ENCODE measurements at regions not wholly inside any gene's neighbourhood (a gene's known extent, or its start where the extent isn't known, plus 50 kb on each side); places are given as distances from the start of the nearest gene placed in this dataset.

- DNase-seq: no peak
Observed at GRCh38 chr2:120428748-120429147, 82.8 kb downstream of the INHBB start.

- no peak for DNase-seq
Observed at GRCh38 chr2:120429586-120430500, 83.9 kb downstream of the INHBB start.

- DNase-seq: no peak
Observed at GRCh38 chr2:120430501-120430830, 84.5 kb downstream of the INHBB start.

DNA sequence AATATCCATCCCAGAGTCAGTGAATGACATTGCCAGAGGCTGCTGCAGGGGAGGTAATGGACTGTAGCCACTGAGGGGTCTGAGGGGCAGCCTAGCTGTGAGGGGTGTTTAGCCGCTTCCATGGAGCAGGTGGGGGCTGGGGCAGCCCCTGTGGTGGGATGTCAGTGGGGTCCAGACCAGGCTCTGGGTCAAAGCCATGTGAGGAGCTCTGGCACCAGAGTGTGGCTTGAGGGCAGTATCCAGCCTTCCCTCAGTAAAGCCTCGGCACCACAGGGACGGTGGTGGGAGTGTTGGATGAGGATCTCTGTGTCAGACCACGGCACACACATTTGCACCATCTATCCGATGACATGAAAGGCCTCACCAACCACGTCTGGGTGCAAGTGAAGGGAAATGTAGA lies 85.0 kb downstream of the INHBB start:
- no peak for DNase-seq

- DNase-seq: no peak
Observed at GRCh38 chr2:120431386-120432292, 85.7 kb downstream of the INHBB start.

GRCh38 chr2:120432293-120432975 lies 86.5 kb downstream of the INHBB start:
- no peak for DNase-seq

- DNase-seq: no peak
Observed at GRCh38 chr2:120432976-120433815, 87.3 kb downstream of the INHBB start.

DNA sequence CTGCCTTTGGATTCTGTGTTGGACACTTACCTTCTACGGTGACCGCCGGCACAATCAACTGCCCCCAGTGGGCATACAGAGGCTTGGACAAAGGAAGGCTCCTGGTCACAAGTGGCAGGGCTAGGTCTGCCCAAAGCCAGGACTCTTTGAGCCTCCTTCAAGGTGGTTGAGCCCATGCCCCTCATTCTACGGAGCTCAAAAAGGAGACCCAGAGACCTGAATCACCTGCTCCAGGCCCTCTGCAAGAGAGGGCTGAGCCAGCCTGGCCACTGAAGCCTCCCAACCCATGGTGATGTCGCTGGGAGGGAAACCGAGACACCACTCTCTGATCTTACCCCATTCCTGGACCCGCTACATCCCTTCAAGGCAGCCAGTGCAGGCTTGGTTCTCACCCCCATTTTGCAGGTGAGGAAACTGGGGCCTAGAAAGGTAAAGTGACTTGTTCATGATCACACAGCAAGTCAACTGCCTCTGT lies 87.9 kb downstream of the INHBB start:
- no peak for DNase-seq

DNA sequence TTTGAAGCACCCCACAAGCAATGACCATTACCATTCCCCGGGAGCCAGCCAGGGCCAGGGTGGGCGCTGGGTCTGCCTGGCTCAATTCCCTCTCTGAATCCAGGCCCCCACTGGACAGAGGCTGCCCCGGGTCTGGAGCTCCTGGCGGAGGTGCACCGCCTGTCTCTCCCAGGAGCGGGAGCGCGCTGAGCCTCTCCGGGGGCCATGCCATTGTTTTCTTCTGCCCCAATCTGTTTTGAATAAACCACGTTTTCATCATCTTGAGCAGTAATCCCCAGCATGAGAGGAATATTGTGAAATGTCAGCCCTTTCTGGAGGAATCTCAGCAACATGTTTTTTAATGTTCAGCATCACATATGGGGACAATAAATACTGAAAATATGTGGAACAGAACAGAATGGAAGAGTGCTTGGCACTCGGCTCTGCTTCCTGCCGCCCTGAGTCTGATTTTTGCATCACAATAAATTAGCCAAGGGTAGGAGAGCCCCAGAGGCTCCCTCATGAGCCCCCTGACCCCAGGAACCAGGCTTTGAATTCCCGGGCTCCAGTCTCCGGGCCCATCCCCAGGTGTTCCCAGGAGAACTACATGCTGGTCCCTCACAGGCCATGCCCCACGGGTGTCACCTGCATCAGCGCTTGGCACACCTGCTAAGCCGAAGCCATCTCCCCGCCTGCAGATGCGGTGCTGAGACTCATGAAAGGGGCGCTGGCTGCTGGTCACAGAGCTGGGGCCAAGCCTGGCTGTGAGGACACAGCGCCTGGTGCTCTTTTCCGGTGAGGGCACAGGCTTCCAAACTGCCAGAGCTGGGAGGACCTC lies 88.8 kb downstream of the INHBB start:
- DNase-seq: no peak

DNA sequence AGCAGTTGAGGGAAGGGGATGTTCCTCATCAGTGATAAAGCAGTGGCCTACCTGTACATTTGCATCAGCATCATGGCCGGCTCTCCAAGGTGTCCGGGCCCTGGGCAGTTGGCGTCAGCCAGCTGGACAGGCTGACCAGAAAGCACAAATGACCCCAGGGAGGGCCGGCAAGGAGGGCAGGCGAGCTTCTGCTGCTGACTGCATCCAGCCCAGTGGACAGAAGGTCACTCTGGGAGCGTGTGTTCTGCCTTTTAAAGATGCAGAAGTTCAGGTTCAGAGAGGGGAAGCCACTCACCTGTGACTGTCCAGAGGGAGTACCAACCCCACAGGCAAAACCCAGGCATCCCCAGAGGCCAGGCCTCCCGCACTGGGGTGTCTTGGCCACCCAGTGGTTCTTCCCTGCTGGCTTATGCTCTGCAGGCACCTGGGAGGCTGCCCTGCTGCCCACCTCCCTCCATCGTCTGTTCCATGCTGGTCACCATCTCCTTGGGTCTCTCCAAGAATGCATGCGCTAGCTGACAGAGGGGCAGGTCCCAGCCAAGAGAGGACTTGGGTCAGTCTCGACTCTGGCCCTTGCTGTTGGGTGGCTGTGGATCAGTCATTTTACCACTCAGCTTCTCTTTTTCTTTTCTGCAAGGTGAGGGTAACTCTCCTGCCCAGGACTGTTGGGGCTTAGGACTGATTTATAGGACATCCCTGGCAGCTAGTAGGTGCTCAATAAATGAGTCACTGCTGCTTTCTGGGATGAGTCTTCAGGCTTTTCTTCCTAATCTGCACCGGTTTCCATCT lies 89.9 kb downstream of the INHBB start:
- no peak for DNase-seq

DNA sequence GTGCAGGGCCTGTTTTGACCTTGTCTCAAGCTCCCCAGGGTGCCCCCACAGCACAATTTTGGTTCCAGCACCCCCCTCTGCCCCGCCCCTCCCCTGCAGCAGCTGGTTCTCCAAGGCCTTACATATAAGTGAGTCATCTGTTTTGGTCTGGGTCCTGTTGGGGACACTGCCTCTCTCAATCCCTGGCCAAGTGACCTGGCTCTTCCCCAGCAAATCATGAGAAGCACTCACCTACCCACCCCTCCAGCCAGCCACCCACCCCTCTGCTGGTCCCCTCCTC lies 90.5 kb downstream of the INHBB start:
- no peak for DNase-seq

DNA sequence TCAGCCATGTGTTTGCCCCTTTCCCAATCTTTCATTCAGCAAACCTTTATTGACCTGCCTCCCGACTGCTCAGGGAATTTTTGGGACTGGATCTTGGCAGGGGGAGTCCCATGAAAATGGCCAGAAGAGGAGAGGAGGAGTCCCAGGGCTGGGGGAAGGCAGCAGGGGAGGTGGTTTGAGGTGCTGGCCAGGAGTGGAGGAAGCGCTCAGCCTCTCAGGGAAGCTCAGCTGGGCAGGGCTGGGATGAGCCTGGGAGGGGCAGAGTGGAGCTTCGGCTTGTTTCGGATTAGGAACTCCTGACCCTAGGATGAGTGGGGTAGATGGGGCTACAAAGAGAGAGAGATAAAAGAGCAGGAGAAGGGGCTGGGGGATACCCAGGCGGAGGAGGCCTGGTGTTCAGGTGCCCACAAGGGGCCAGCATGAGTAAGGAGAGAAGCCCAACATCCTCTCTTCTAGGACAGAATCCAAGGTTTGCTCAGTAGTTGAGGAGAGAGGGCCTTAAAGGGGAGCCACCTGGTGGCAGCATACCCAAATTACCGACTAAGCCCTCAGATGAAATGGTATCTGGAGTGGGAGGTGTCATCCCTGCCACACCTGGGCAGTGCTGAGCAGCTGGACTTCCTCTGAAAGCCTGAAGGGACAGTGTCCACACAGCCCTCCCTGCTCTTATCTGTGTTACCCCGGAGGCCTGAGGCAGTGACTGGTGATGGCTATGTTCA lies 91.1 kb downstream of the INHBB start:
- DNase-seq: no peak

DNA sequence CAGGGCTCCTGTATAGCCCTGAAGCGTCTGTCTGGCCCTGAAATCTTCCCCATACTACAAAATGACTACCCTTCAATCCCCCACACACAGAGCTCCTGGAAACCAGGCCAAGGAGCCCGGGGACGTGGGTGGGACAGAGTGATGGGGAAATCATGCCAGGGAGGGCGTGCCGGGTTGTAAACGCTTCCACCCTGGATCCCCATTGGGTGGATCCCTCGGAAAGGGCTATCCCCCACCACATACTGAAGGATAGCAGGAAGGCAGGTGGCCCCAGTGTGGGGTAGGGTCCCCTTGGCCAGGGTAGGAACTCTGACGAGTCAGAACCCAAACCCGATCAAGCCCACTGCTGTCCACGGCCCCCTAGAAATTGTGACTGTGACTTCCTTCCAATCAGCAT lies 91.7 kb downstream of the INHBB start:
- no peak for DNase-seq

DNA sequence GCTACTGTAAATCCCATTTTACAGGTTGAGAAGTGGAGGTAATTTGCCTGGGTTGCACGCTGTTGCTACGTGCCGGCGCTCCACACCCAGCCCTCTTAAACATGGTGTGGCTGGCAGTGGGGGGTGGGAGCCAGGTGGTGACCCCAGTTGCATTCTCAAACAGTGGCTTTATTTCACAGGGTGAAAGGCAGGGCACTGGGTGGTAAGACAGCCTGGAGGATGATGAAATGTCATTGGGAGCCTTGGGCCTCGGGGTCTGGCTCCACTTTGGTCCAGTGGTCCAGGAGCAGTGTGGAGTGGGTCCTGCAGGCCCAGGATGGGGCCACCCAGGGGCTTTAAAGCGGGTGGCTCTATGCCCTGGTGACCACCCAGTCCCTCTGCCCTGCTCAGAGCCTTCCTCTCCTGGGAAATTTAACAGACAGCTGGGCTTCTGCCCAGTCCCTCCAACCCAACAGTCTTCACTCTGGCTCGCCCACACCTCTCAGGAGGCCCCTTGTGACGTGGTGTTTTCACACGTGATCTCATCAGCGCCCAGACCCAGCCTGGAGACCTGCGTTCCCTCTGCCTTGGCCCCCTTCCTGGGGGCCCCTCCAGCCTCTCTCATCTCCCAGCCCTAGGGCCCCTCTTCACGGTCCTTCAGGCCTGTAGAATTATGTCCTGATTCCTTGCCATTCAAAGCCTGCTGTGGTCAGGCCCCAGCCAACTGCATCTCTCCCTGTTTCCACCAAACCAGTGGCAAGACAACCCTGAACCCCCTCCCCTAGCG lies 92.5 kb downstream of the INHBB start:
- no peak for DNase-seq

DNA sequence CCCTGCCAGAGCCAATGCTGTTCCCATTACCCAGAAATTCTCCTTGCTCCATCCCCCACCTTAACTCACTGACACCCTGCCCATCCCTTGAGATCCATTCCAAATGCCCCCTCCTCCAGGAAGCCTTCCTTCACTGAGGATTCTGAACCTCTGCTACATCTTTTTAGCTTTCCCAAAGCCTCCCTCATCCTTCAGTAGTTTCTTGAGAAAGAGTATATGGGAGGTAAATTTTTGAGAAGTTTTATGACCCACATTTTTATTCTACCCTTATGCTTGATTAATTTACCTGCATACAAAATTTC lies 93.1 kb downstream of the INHBB start:
- no peak for DNase-seq

DNA sequence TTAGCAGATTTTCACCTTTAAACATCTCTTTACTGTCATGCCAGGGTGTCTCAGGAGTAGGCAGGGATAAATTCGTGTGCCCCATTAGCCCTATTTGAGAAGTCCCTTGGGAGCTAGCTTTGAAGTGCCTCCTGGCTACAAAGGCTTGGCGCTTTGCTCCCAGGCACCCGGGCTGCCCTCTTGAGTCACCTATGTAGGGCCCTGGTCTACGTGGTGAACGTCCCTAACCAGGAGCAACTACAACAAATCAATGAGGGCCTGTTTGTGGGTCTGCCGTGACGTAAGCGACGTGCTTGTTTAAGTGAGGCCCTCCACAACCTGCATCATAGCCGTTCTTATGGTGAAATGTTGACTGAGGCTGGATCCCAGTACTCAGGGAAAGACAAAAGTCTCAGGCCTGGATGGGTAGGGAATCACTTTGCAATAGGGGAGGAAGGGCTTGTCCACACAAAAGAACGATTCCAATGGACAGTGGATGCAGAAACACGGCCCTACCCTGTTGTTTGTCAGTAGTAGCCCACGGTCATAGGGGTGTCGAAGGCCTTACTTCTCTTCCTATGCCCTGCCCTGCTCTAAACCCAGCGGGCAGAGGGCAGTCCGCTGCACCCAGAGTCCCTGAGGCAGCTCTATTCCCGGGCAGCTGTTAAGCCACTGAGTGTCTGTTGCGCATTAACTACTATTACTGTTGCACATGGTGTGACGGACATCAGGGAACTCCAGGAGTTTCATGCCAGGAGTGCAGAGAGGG lies 93.9 kb downstream of the INHBB start:
- DNase-seq: no peak

DNA sequence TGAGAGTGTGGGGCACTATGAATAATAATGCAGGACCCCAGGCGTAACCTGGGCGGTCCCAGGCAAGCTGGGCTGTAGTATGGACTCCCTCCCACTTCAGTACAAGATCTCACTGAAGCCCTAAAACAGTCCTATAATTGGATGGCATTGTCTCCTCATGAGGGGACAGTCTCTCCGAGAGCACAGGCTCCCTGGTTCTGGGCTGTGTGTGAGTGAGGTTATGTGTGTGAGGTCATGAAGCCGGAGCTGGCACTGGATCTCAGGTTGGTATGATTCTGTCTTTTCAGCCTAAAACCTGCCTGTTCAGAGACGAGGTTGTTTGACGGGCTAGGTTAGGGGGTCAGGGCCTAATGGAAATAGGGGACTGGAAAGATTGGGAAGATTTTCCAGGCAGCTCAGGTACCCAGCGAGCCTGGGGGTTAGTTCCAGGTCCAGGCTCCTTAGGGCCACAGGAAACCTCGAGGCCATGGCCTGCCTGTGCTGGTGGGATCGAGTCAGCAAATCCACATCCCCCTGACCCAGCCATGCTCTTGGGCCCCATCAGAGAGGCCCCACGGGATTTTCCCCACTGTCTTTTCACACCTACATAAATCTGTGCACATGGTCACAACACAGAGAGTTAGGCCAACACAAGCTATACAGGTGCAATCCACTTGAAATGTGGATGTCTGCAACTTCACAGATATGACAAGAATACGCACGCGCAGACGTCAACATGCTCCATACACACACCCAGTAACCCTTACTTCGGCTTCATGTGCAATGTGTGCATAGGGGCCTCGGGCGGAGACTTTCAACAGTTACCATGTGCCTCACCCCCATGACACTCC lies 94.8 kb downstream of the INHBB start:
- no peak for DNase-seq

- DNase-seq: no peak
Observed at GRCh38 chr2:120441351-120441700, 95.4 kb downstream of the INHBB start.
